Ascending aorta (tissue), 2 donors: ENCODE measurements at regions not wholly inside any gene's neighbourhood (a gene's known extent, or its start where the extent isn't known, plus 50 kb on each side); places are given as distances from the start of the nearest gene placed in this dataset.
"Not testable (repeated sequence)": the region's sequence is repeated elsewhere in the genome, so short reads cannot be mapped to it uniquely, and the experiment has no call there.

ENCODE experiments used
- DNase-seq, 2 donors: peaks; one replicate each; pipeline ENCODE4 v3.0.0-alpha.2; 2019; ENCODE audit warnings: low spot score in 2 of 2
- H3K27ac ChIP-seq, 2 donors: fragments of 200-600 bp; sonication (generic); one replicate each; pipeline ENCODE4 v1.5.1; 2016 to 2017; ENCODE audit warnings: mild to moderate bottlenecking in 1 of 2
- H3K27me3 ChIP-seq: fragments of 200-600 bp; sonication (generic); one replicate; pipeline ENCODE4 v1.5.1; 2017
- H3K36me3 ChIP-seq, 2 donors: fragments of 200-600 bp; sonication (generic); one replicate each; pipeline ENCODE4 v1.5.1; 2016
- H3K4me1 ChIP-seq, 2 donors: fragments of 200-600 bp; sonication (generic); one replicate each; pipeline ENCODE4 v1.5.1; 2016 to 2017; ENCODE audit warnings: mild to moderate bottlenecking in 1 of 2
- H3K4me3 ChIP-seq, 2 donors: fragments of 200-600 bp; sonication (generic); one replicate each; pipeline ENCODE4 v1.5.1; 2016 to 2017; ENCODE audit warnings: mild to moderate bottlenecking in 1 of 2
- H3K9me3 ChIP-seq, 2 donors: fragments of 200-600 bp; sonication (generic); one replicate each; pipeline ENCODE4 v1.5.1; 2016
- intact Hi-C: fragments of 100-400 bp; cut with DNase I; formaldehyde crosslinking; loops from one replicate; pipeline ENCODE4 v1.15.1; 2023
- TF ChIP-seq, protein P1 (sequence below), 3 experiments: fragments of 200-600 bp in 2 of 3; fragments of 450-650 bp in 1 of 3; sonication (generic) in 2 of 3; IDR thresholded peaks; one replicate each; pipeline ENCODE4 v1.5.1; 2016 to 2019; ENCODE audit warnings: antibody characterized with exemption in 3 of 3, mild to moderate bottlenecking in 1 of 3, moderate library complexity in 1 of 3

- Histone ChIP-seq H3K36me3 (no peaks in the 10 kb centered on the region), H3K27ac (no peak overlapping the region), H3K4me1 (no peaks in the 10 kb centered on the region), H3K4me3 (no peak overlapping the region), H3K9me3 (no peaks in the 10 kb centered on the region), H3K27me3 (no peaks in the 10 kb centered on the region)
- intact Hi-C loops: no loop called here
- TF ChIP-seq, protein P1, sequence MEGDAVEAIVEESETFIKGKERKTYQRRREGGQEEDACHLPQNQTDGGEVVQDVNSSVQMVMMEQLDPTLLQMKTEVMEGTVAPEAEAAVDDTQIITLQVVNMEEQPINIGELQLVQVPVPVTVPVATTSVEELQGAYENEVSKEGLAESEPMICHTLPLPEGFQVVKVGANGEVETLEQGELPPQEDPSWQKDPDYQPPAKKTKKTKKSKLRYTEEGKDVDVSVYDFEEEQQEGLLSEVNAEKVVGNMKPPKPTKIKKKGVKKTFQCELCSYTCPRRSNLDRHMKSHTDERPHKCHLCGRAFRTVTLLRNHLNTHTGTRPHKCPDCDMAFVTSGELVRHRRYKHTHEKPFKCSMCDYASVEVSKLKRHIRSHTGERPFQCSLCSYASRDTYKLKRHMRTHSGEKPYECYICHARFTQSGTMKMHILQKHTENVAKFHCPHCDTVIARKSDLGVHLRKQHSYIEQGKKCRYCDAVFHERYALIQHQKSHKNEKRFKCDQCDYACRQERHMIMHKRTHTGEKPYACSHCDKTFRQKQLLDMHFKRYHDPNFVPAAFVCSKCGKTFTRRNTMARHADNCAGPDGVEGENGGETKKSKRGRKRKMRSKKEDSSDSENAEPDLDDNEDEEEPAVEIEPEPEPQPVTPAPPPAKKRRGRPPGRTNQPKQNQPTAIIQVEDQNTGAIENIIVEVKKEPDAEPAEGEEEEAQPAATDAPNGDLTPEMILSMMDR (IDR thresholded peaks at IDR 0.05): no peak
- DNase-seq: no peak
These were observed 84.5 kb upstream of the PCDH20 start for GRCh38 chr13:61500176-61500575.

GRCh38 chr13:61495648-61496047 lies 80.0 kb upstream of the PCDH20 start:
- intact Hi-C loops: no loop called here
- no peaks in the 10 kb centered on the region for H3K27me3 ChIP-seq
- TF ChIP-seq, protein P1 (IDR thresholded peaks at IDR 0.05): no peak
- no peaks in the 10 kb centered on the region for H3K9me3 ChIP-seq
- no peak for DNase-seq
- no peak overlapping the region for H3K4me3 ChIP-seq
- no peaks in the 10 kb centered on the region for H3K4me1 ChIP-seq
- H3K27ac ChIP-seq: no peak overlapping the region
- no peaks in the 10 kb centered on the region for H3K36me3 ChIP-seq

DNA sequence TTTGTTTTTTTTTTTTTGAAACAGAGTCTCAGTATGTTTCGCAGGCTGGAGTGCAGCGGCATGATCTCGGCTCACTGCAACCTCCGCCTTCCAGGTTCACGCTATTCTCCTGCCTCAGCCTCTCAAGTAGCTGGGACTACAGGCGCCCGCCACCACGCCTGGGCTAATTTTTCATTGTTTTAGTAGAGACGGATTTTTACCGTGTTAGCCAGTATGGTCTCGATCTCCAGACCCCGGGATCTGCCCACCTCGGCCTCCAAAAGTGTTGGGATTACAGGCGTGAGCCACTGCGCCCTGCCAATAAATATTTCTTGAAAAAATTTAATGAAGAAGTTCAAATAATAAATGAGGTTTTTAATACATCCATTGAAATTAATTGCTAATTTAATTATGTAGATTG lies 77.9 kb upstream of the PCDH20 start:
- H3K27me3 ChIP-seq, H3K4me1 ChIP-seq, H3K4me3 ChIP-seq, H3K27ac ChIP-seq, intact Hi-C loops, DNase-seq, H3K9me3 ChIP-seq, H3K36me3 ChIP-seq: not testable (repeated sequence)

- H3K27ac ChIP-seq: no peak overlapping the region
- no peak overlapping the region for H3K4me3 ChIP-seq
- no peaks in the 10 kb centered on the region for H3K9me3 ChIP-seq
- no peaks in the 10 kb centered on the region for H3K36me3 ChIP-seq
- intact Hi-C loops: no loop called here
- no peaks in the 10 kb centered on the region for H3K4me1 ChIP-seq
- H3K27me3 ChIP-seq: no peaks in the 10 kb centered on the region
- TF ChIP-seq, protein P1 (IDR thresholded peaks at IDR 0.05): no peak
- DNase-seq: no peak
These were observed 70.8 kb upstream of the PCDH20 start for GRCh38 chr13:61486496-61486895.

- DNase-seq: no peak
- Histone ChIP-seq H3K27me3 (no peaks in the 10 kb centered on the region), H3K27ac (no peak overlapping the region), H3K4me1 (no peaks in the 10 kb centered on the region), H3K4me3 (no peak overlapping the region), H3K9me3 (no peaks in the 10 kb centered on the region), H3K36me3 (no peaks in the 10 kb centered on the region)
- intact Hi-C loops: no loop called here
- TF ChIP-seq, protein P1 (IDR thresholded peaks at IDR 0.05): no peak
These were observed 69.6 kb upstream of the PCDH20 start for GRCh38 chr13:61485128-61485765.

DNA sequence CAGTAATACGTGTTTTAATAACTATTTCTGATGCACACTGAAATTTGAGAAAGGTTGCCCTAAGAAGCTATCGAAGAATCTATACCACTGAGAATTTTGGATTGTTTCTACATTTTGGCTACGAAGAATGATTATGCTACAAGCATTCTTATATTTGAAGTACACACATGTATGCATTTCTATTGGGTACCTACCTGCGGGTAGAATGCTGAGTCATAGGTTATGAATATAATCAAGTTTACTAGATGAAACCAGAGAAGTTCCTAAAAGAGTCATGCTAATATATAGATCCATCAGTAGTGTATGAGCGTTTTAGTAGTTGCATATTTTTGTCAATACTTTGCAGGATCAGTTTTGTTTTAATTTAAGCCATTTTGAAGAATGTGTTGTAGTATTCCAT lies 62.0 kb upstream of the PCDH20 start:
- intact Hi-C loops: no loop called here
- TF ChIP-seq, protein P1 (IDR thresholded peaks at IDR 0.05): no peak
- no peak for DNase-seq

More for the DNA sequence above, 62.0 kb upstream of the PCDH20 start:
- H3K27ac ChIP-seq: no peak overlapping the region
- no peaks in the 10 kb centered on the region for H3K27me3 ChIP-seq
- no peak overlapping the region for H3K4me3 ChIP-seq
- no peaks in the 10 kb centered on the region for H3K9me3 ChIP-seq
- no peaks in the 10 kb centered on the region for H3K4me1 ChIP-seq
- H3K36me3 ChIP-seq: no peaks in the 10 kb centered on the region
